H9 (cell line): ENCODE measurements at regions not wholly inside any gene's neighbourhood (a gene's known extent, or its start where the extent isn't known, plus 50 kb on each side); places are given as distances from the start of the nearest gene placed in this dataset.
A peak's percentile ranks its signal among the peaks of the same experiment; 100 is the strongest.

ENCODE experiments used
- DNase-seq: peaks from one replicate; pipeline ENCODE4 v3.0.0-alpha.2; 2017
- H2AFZ ChIP-seq: one replicate; pipeline ENCODE4 v1.6.1; 2013; ENCODE audit warnings: mild to moderate bottlenecking, low read length, control low read depth, moderate library complexity
- H2AK5ac ChIP-seq: 2 replicates; pipeline ENCODE4 v1.6.1; 2013; ENCODE audit warnings: low read length, control low read depth, mixed read lengths; ENCODE audit not compliant: insufficient read length
- H2BK120ac ChIP-seq: one replicate; pipeline ENCODE4 v1.6.1; 2013; ENCODE audit warnings: low read depth, mild to moderate bottlenecking, low read length, control low read depth, inconsistent platforms; ENCODE audit not compliant: poor library complexity, severe bottlenecking
- H2BK12ac ChIP-seq: 2 replicates; pipeline ENCODE4 v1.6.1; 2013; ENCODE audit warnings: low read length, control low read depth, mixed read lengths, low read depth; ENCODE audit not compliant: insufficient read length
- H2BK15ac ChIP-seq: 2 replicates; pipeline ENCODE4 v1.6.1; 2013; ENCODE audit warnings: low read depth, low read length, control low read depth
- H2BK20ac ChIP-seq: one replicate; pipeline ENCODE4 v1.6.1; 2013; ENCODE audit warnings: low read depth, mild to moderate bottlenecking, low read length, control low read depth, inconsistent platforms; ENCODE audit not compliant: poor library complexity, severe bottlenecking
- H2BK5ac ChIP-seq: 2 replicates; pipeline ENCODE4 v1.6.1; 2013; ENCODE audit warnings: low read length, control low read depth, mixed read lengths; ENCODE audit not compliant: insufficient read length
- H3K14ac ChIP-seq: 2 replicates; pipeline ENCODE4 v1.6.1; 2013; ENCODE audit warnings: low read length, control low read depth; ENCODE audit not compliant: insufficient read depth
- H3K18ac ChIP-seq: 2 replicates; pipeline ENCODE4 v1.6.1; 2013; ENCODE audit warnings: low read depth, mild to moderate bottlenecking, mixed read lengths, low read length, control low read depth; ENCODE audit not compliant: insufficient read length
- H3K23ac ChIP-seq: 2 replicates; pipeline ENCODE4 v1.6.1; 2013; ENCODE audit warnings: low read length, control low read depth, mixed read lengths, low read depth; ENCODE audit not compliant: insufficient read length
- H3K23me2 ChIP-seq: 2 replicates; pipeline ENCODE4 v1.6.1; 2013; ENCODE audit warnings: low read depth, mild to moderate bottlenecking, mixed read lengths, low read length, control low read depth; ENCODE audit not compliant: insufficient read length, poor library complexity, severe bottlenecking
- H3K27ac ChIP-seq: 2 replicates; pipeline ENCODE4 v1.5.1; 2013; ENCODE audit warnings: low read length, control low read depth, mixed read lengths, low read depth; ENCODE audit not compliant: insufficient read length
- H3K27me3 ChIP-seq: 2 replicates; pipeline ENCODE4 v1.6.1; 2013; ENCODE audit warnings: low read length, control low read depth, inconsistent platforms; ENCODE audit not compliant: insufficient read depth
- H3K4ac ChIP-seq: 2 replicates; pipeline ENCODE4 v1.6.1; 2013; ENCODE audit warnings: low read depth, mild to moderate bottlenecking, control low read depth, inconsistent platforms, low read length, moderate library complexity
- H3K4me1 ChIP-seq: 2 replicates; pipeline ENCODE4 v1.6.1; 2013; ENCODE audit warnings: low read length, control low read depth, inconsistent platforms; ENCODE audit not compliant: insufficient read depth
- H3K4me2 ChIP-seq: 2 replicates; pipeline ENCODE4 v1.6.1; 2013; ENCODE audit warnings: low read length, control low read depth, mixed read lengths; ENCODE audit not compliant: insufficient read length, insufficient read depth
- H3K56ac ChIP-seq: 2 replicates; pipeline ENCODE4 v1.6.1; 2013; ENCODE audit warnings: low read depth, mild to moderate bottlenecking, mixed read lengths, low read length, control low read depth; ENCODE audit not compliant: insufficient read length
- H3K79me1 ChIP-seq: 2 replicates; pipeline ENCODE4 v1.6.1; 2013; ENCODE audit warnings: low read depth, mild to moderate bottlenecking, moderate library complexity, low read length, control low read depth, inconsistent platforms; ENCODE audit not compliant: insufficient read depth, poor library complexity, severe bottlenecking
- H3K79me2 ChIP-seq: 2 replicates; pipeline ENCODE4 v1.6.1; 2013; ENCODE audit warnings: low read length, control low read depth, inconsistent platforms; ENCODE audit not compliant: insufficient read depth
- H3K9ac ChIP-seq: 2 replicates; pipeline ENCODE4 v1.6.1; 2013; ENCODE audit warnings: low read length, control low read depth, mixed read lengths; ENCODE audit not compliant: insufficient read length; ENCODE audit errors: extremely low read depth
- H3K9me3 ChIP-seq: one replicate; pipeline ENCODE4 v1.6.1; 2013; ENCODE audit warnings: low read depth, low read length, inconsistent platforms; ENCODE audit not compliant: control insufficient read depth
- H3T11ph ChIP-seq: one replicate; pipeline ENCODE4 v1.6.1; 2013; ENCODE audit warnings: mild to moderate bottlenecking, low read length, control low read depth, inconsistent platforms
- H4K20me1 ChIP-seq: one replicate; pipeline ENCODE4 v1.6.1; 2013; ENCODE audit not compliant: control insufficient read depth, insufficient read length, insufficient read depth
- H4K5ac ChIP-seq: 2 replicates; pipeline ENCODE4 v1.6.1; 2013; ENCODE audit warnings: low read depth, mild to moderate bottlenecking, mixed read lengths, low read length, control low read depth; ENCODE audit not compliant: insufficient read length
- H4K8ac ChIP-seq: replicated peaks from 2 replicates; pipeline ENCODE4 v1.6.1; 2013; ENCODE audit warnings: low read length, control low read depth, mixed read lengths, low read depth; ENCODE audit not compliant: insufficient read length
- H4K91ac ChIP-seq: 2 replicates; pipeline ENCODE4 v1.6.1; 2013; ENCODE audit warnings: low read depth, mild to moderate bottlenecking, moderate library complexity, mixed read lengths, low read length, control low read depth; ENCODE audit not compliant: insufficient read length
- H3K27ac Mint-ChIP-seq, 3 experiments: 2 replicates in 2 of 3; 3 replicates in 1 of 3; pipeline ENCODE4 v1.8.0; 2020 to 2021; ENCODE audit warnings: mixed read lengths in 3 of 3, mild to moderate bottlenecking in 1 of 3, moderate library complexity in 1 of 3
- H3K27me3 Mint-ChIP-seq: 2 replicates; pipeline ENCODE4 v1.8.0; 2021; ENCODE audit warnings: low read depth, mild to moderate bottlenecking, moderate library complexity, mixed read lengths
- H3K36me3 Mint-ChIP-seq, 3 experiments: 2 replicates in 2 of 3; 3 replicates in 1 of 3; pipeline ENCODE4 v1.8.0; 2020 to 2021; ENCODE audit warnings: low read depth in 3 of 3, mixed read lengths in 3 of 3; ENCODE audit not compliant: insufficient read depth in 1 of 3
- H3K4me1 Mint-ChIP-seq, 2 experiments: 2 replicates each; pipeline ENCODE4 v1.8.0; 2020; ENCODE audit warnings: mixed read lengths in 2 of 2
- H3K4me3 Mint-ChIP-seq, 2 experiments: 2 replicates in 1 of 2; 3 replicates in 1 of 2; pipeline ENCODE4 v1.8.0; 2020 to 2021; ENCODE audit warnings: mild to moderate bottlenecking in 2 of 2, mixed read lengths in 2 of 2, moderate library complexity in 1 of 2
- H3K9me3 Mint-ChIP-seq, 2 experiments: 2 replicates in 1 of 2; 3 replicates in 1 of 2; pipeline ENCODE4 v1.8.0; 2020; ENCODE audit warnings: mild to moderate bottlenecking in 2 of 2, mixed read lengths in 2 of 2, moderate library complexity in 1 of 2
- CTCF ChIP-seq: fragments of 200-600 bp; sonication (generic); conservative IDR thresholded peaks from 3 replicates; pipeline ENCODE4 v1.8.0; 2021; ENCODE audit warnings: antibody characterized with exemption, mild to moderate bottlenecking
- WGBS: extraction: QIAGEN DNeasy Blood & Tissue Kit; methylation state at CpG from one replicate; pipeline ENCODE4 v1.1.7; 2013; ENCODE audit warnings: missing lambda C conversion rate, low lambda C conversion rate, mixed read lengths; ENCODE audit not compliant: insufficient read length; ENCODE audit errors: extremely low coverage; 5-methylcytosine and 5-hydroxymethylcytosine counted together

- Mint-ChIP-seq H3K4me3 (no peak overlapping the region), H3K4me1 (peaks cover 16 to 20% of the 10 kb centered on the region in 2 experiments), H3K9me3 (peaks cover 10% of the 10 kb centered on the region in 2 experiments), H3K36me3 (peaks cover 2 to 13% (median 8%) of the 10 kb centered on the region in 3 experiments; a peak in 5 of 7 replicates), H3K27ac (peak overlapping the region in 1 of 3 experiments; percentile 28; a peak in 1 of 7 replicates), H3K27me3 (peaks cover 3% of the 10 kb centered on the region; the same call in 1 of the 2 replicates)
- Histone ChIP-seq H3K79me1 (no peaks in the 10 kb centered on the region), H2BK120ac (no peak overlapping the region), H3K27me3 (no peaks in the 10 kb centered on the region), H3K14ac (no peak overlapping the region), H2BK20ac (no peak overlapping the region), H4K8ac (no peak overlapping the region), H3K4ac (no peak overlapping the region), H2AFZ (no peak overlapping the region), H3K79me2 (no peaks in the 10 kb centered on the region), H3K23ac (no peak overlapping the region), H3K4me1 (no peaks in the 10 kb centered on the region; the same call in 1 of the 2 replicates), H3K27ac (no peak overlapping the region), H2AK5ac (no peak overlapping the region), H4K20me1 (no peaks in the 10 kb centered on the region), H3K9ac (no peak overlapping the region), H4K5ac (no peak overlapping the region), H3K9me3 (no peaks in the 10 kb centered on the region), H2BK5ac (no peak overlapping the region), H2BK12ac (no peak overlapping the region), H4K91ac (no peak overlapping the region), H3K4me2 (no peak overlapping the region), H3T11ph (no peak overlapping the region), H2BK15ac (no peak overlapping the region), H3K23me2 (no peaks in the 10 kb centered on the region), H3K56ac (no peak overlapping the region), H3K18ac (no peak overlapping the region)
- WGBS = no CpG with 5 or more reads among the region's 5 CpGs
- TF ChIP-seq CTCF = no peak
- no peak for DNase-seq
Measured at GRCh38 chr5:8844206-8844605, 701.7 kb downstream of the SEMA5A start.
